Left ventricle myocardium inferior (tissue), 1 donor: ENCODE measurements at regions not wholly inside any gene's neighbourhood (a gene's known extent, or its start where the extent isn't known, plus 50 kb on each side); places are given as distances from the start of the nearest gene placed in this dataset.

Experiments
- DNase-seq: peaks from one replicate; pipeline ENCODE4 v3.0.0-alpha.2; 2020
- H3K27ac ChIP-seq: fragments of 200-600 bp; replicated peaks from 2 replicates; pipeline ENCODE4 v1.8.0; 2021
- H3K27me3 ChIP-seq: fragments of 200-600 bp; 2 replicates; pipeline ENCODE4 v1.8.0; 2021; ENCODE audit warnings: low read depth
- H3K36me3 ChIP-seq: fragments of 200-600 bp; 2 replicates; pipeline ENCODE4 v1.8.0; 2021
- H3K4me1 ChIP-seq: fragments of 200-600 bp; 2 replicates; pipeline ENCODE4 v1.8.0; 2021
- H3K4me3 ChIP-seq: fragments of 200-600 bp; 2 replicates; pipeline ENCODE4 v1.8.0; 2021; ENCODE audit warnings: mild to moderate bottlenecking, moderate library complexity
- H3K9me3 ChIP-seq: fragments of 200-600 bp; replicated peaks from 2 replicates; pipeline ENCODE4 v1.8.0; 2021
- CTCF ChIP-seq: fragments of 200-600 bp; IDR thresholded peaks from 2 replicates; pipeline ENCODE4 v1.8.0; 2021; ENCODE audit warnings: antibody characterized with exemption, mild to moderate bottlenecking, borderline replicate concordance
- intact Hi-C: fragments of 100-400 bp; cut with micrococcal nuclease; formaldehyde crosslinking; loops from one replicate; pipeline ENCODE4 v1.11.0; 2022
- donor health status: DM: no; HTN: yes; CAD: no; lungs with severe emphysema.

- Histone ChIP-seq H3K36me3 (no peaks in the 10 kb centered on the region), H3K4me3 (no peak overlapping the region), H3K27ac (no peak overlapping the region), H3K27me3 (peaks cover 32% of the 10 kb centered on the region), H3K4me1 (no peaks in the 10 kb centered on the region), H3K9me3 (no peaks in the 10 kb centered on the region)
- intact Hi-C loops = no loop called here
- no peak for TF ChIP-seq CTCF
- DNase-seq = no peak
Measured at GRCh38 chr13:109630271-109630670, 156.1 kb downstream of the IRS2 start.

DNA sequence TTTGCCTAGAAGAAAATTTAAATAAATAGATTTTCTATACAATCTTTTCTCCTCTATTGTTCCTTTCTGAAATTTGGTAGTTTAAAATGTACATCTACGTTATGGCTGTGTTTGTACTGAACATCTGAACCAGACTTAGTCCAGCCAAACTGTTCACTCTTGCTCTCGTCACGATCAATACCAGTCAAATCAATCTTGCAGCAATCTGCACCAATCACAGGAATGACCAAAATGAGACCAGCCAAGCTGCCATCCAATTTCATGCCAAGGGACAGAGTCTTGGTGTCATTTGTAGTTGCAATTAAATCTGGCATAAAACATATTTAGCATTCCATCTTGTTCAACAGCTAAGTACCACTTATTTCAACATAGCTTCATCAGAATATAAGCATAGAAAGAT, 156.6 kb downstream of the IRS2 start:
- intact Hi-C loops = no loop called here
- H3K27me3 ChIP-seq = peaks cover 30% of the 10 kb centered on the region
- H3K36me3 ChIP-seq = no peaks in the 10 kb centered on the region
- no peaks in the 10 kb centered on the region for H3K9me3 ChIP-seq
- H3K27ac ChIP-seq = no peak overlapping the region
- no peak for DNase-seq
- H3K4me3 ChIP-seq = no peak overlapping the region
- no peak for TF ChIP-seq CTCF
- H3K4me1 ChIP-seq = no peaks in the 10 kb centered on the region

DNA sequence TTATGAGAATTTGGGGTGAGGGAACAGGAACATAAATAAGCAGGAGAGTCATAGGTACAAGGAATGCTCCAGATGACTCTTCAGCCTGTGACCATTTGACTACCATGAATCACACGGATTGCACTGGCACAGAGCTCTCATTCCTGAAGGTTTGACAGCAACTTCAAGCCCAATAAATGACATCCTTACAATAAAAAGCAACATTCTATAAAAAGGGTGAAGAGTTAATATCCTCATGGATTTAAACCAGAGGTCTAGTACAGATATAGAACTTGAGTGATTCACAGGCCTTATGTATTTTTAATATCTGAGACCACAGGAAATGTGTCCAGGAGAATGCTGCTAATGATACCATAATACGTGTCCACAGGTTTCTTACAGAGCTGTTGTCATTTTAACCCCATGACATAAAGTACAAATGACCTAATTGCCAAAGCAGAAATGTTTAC, 158.1 kb downstream of the IRS2 start:
- no peaks in the 10 kb centered on the region for H3K36me3 ChIP-seq
- no peaks in the 10 kb centered on the region for H3K9me3 ChIP-seq
- no peak overlapping the region for H3K27ac ChIP-seq

DNA sequence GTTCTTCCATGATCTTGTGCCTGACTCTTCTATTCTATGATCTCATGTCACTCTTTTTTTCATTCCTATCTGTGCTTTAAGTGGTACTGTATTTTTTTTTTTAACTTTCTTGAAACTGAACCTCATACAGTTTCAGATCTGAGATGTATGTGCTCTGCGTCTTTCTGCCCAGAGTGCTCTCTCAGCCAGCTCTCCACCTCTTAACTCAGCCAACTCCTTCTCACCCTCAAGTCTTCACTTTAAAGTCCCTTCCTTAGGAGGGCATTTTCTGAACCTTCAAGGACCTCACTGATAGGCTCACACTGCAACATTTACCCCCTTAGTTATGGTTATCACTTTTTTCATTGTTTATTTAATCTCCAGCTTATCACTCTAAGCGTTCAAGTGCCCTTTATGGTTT, 158.7 kb downstream of the IRS2 start:
- TF ChIP-seq CTCF = no peak
- DNase-seq = no peak
- Histone ChIP-seq H3K27me3 (peaks cover 26% of the 10 kb centered on the region), H3K9me3 (no peaks in the 10 kb centered on the region), H3K4me1 (no peaks in the 10 kb centered on the region), H3K4me3 (no peak overlapping the region), H3K27ac (no peak overlapping the region), H3K36me3 (no peaks in the 10 kb centered on the region)
- intact Hi-C loops = no loop called here

More for the DNA sequence above, 158.1 kb downstream of the IRS2 start:
- DNase-seq = no peak
- no peaks in the 10 kb centered on the region for H3K4me1 ChIP-seq
- TF ChIP-seq CTCF = no peak
- H3K27me3 ChIP-seq = peaks cover 27% of the 10 kb centered on the region
- intact Hi-C loops = no loop called here
- no peak overlapping the region for H3K4me3 ChIP-seq

DNA sequence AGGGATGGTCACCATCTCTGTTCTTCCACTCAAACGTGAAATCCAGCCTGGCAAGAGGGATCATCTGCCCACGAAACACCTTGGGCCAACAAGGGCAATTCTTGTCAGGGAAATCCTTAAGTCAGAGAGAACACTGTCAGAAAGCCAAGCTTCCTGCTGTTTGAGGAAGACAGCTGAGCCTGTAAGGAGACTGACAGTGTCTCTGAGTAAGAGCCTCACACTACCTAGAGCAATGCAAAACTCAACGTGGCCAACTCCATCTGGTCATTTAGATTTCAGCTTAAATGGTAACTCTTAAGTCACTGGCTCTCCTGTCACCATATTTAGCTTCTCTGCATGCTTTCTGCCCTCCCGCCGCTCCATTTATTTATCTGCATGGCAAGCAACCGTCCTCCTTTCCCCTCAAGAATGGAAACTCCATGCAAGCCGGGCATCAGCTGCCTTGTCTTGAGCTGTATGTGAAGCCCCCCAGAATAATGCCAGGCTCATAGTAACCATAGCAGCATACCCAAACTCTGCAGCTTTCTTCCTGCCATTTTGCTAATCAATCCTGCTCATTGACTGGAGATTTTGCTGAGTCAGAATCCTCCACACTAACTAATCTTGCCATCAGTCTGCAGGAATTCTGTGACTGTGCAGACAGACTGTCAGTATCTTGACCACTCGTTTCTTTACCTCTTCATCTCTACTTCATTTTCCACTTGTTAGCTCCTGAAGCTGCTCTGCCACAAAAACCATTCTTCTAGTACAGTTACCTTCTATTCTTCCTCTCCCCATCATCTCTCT, 159.8 kb downstream of the IRS2 start:
- Histone ChIP-seq H3K4me1 (no peaks in the 10 kb centered on the region), H3K4me3 (no peak overlapping the region), H3K9me3 (no peaks in the 10 kb centered on the region), H3K27me3 (peaks cover 26% of the 10 kb centered on the region), H3K27ac (no peak overlapping the region), H3K36me3 (no peaks in the 10 kb centered on the region)
- no peak for DNase-seq
- intact Hi-C loops = no loop called here
- no peak for TF ChIP-seq CTCF
